ENCODE measurements at regions not wholly inside any gene's neighbourhood (a gene's known extent, or its start where the extent isn't known, plus 50 kb on each side); places are given as distances from the start of the nearest gene placed in this dataset.

DNA sequence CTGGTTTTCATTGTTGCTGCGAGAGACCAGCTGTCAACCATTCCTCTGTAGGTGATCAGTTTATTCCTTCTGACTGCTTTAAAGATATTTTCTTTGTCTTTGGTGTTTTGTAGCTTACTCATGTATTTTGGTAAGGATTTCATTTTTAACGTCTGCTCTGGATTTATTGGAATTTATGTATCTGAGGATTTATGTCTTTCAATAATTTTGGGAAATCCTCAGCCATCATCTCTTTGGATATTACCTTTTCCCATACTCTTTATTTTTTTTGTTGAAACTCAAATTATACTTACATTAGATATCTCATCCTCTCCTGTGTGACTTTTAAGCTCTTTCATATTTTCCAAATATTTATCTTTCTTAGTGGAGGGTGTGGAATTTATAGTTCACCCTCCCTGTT is 62.7 kb upstream of the COL8A1 start:
- TF ChIP-seq POLR2A (IDR thresholded peaks at IDR 0.05), result no peak
- TF ChIP-seq, protein P1, sequence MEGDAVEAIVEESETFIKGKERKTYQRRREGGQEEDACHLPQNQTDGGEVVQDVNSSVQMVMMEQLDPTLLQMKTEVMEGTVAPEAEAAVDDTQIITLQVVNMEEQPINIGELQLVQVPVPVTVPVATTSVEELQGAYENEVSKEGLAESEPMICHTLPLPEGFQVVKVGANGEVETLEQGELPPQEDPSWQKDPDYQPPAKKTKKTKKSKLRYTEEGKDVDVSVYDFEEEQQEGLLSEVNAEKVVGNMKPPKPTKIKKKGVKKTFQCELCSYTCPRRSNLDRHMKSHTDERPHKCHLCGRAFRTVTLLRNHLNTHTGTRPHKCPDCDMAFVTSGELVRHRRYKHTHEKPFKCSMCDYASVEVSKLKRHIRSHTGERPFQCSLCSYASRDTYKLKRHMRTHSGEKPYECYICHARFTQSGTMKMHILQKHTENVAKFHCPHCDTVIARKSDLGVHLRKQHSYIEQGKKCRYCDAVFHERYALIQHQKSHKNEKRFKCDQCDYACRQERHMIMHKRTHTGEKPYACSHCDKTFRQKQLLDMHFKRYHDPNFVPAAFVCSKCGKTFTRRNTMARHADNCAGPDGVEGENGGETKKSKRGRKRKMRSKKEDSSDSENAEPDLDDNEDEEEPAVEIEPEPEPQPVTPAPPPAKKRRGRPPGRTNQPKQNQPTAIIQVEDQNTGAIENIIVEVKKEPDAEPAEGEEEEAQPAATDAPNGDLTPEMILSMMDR (IDR thresholded peaks at IDR 0.05), result no peak
- H3K27ac ChIP-seq, result no peak overlapping the region
- no peaks in the 10 kb centered on the region for H3K27me3 ChIP-seq
- no peak for DNase-seq
- intact Hi-C loops (cut with DNase I), result no loop called here
- no peaks in the 10 kb centered on the region for H3K9me3 ChIP-seq
- 86 to 88% methylated on average over 2 of the region's 2 CpGs for WGBS, 2 donors
- no peaks in the 10 kb centered on the region for H3K4me1 ChIP-seq
- H3K36me3 ChIP-seq, result no peaks in the 10 kb centered on the region
- H3K4me3 ChIP-seq, result no peak overlapping the region

DNA sequence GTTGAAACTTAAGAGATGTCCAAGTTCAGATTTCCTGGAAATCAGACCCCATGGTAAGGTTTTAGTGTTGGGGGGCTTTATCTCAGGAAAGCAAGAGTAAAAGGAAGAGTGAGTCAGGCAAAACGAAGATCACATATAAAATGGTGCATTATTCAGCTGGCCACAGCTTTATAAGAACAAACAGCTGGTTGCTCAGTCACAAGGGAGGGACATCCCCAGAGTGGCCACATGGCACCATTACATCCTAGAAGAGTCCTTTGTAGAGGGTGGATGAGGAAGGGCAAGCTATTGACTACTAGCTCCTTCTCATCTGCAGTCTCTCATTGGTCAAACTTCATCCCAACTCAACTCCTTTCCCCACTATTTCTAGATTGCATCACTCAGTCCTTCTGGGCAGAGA is 68.3 kb upstream of the COL8A1 start:
- DNase-seq, result no peak
- Histone ChIP-seq H3K9me3 (no peaks in the 10 kb centered on the region), H3K4me3 (no peak overlapping the region), H3K27ac (no peak overlapping the region), H3K27me3 (no peaks in the 10 kb centered on the region), H3K36me3 (no peaks in the 10 kb centered on the region), H3K4me1 (no peaks in the 10 kb centered on the region)
- intact Hi-C loops (cut with DNase I), result no loop called here
- TF ChIP-seq, protein P1 (IDR thresholded peaks at IDR 0.05), result no peak
- TF ChIP-seq POLR2A (IDR thresholded peaks at IDR 0.05), result no peak
- 50 to 75% methylated on average over 1 of the region's 1 CpG for WGBS, 2 donors

DNA sequence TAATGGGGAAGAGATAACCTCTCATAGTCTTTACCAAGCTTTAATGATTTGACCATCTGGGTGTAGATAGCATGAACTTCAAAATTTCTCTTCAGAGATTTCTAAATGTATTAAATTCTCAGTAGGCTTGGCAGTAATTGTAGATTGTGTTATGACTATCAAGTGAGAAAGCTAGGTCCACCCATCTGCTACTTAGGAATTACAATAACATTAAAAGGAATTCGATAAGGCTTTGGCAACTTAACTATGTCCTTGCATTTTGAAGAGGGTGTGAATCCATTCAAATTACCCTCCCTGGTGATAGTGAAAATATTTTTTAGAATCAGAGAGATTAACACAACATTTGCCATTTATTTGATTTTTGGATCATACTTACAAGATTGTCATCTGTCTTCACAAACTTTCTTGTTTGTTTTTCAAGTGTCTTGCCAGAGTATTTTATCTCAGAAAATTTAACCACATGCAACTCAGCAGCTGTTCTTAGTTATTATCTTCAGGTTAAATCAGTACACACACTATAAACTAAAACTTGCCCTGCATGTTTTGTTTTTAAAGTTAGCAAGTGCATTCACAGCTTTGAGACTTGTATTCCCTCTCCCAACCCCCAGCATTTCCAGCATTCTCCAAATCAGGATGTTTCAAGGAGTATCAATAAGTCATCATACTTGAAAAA is 69.6 kb upstream of the COL8A1 start:
- intact Hi-C loops (cut with DNase I), result no loop called here
- TF ChIP-seq, protein P1 (IDR thresholded peaks at IDR 0.05), result no peak
- TF ChIP-seq POLR2A (IDR thresholded peaks at IDR 0.05), result no peak
- Histone ChIP-seq H3K4me3 (no peak overlapping the region), H3K4me1 (no peaks in the 10 kb centered on the region), H3K9me3 (no peaks in the 10 kb centered on the region), H3K36me3 (no peaks in the 10 kb centered on the region), H3K27ac (no peak overlapping the region), H3K27me3 (no peaks in the 10 kb centered on the region)
- 55 to 59% methylated on average over 1 of the region's 1 CpG for WGBS, 2 donors
- DNase-seq, result no peak

DNA sequence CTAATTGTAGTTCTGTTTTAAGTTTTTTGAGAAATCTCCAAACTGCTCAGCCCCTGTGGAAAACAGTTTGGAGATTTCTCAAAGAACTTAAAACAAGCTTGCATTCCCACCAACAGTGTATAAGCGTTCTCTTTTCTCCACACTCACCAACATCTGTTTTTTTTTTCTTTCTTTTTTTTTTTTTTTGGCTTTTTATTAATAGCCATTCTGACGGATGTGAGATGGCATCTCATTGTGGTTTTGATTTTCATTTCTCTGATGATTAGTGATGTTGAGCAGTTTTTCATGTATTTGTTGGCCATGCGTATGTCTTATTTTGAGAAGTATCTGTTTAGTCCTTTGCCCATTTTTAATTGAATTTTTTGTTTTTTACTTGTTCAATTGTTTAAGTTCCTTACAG is 73.1 kb upstream of the COL8A1 start:
- 81 to 84% methylated on average over 3 of the region's 3 CpGs for WGBS, 2 donors
- intact Hi-C loops (cut with DNase I), result no loop called here
- no peaks in the 10 kb centered on the region for H3K36me3 ChIP-seq

DNA sequence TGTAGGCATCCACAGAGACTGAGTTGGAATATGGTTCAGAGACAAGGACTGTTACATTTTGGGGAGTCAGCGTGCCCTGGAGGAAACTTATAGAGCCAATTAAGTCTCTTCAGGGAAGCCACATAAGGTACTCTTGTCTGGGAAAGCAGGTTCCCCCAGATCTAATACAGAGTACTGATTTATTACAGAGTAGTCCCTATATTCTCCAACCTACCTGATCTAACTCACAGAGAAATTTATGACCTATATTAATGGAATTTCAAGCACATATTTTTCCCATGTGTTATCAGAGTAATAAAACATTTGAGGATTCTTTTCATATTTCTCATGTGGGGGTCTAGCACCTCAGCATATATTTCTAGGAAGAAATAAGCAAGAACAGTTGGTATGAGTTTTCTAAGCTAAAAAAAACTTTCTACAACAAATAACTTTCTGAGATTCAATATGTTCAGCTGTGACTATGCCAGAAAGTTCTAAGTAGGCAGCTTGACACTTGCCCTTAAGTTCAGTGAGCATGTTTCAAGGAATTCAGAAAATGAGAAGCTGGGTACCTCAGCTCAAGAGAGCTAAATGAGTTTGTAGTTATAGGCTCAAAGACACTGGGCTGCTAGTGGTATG is 75.3 kb upstream of the COL8A1 start:
- TF ChIP-seq, protein P1 (IDR thresholded peaks at IDR 0.05), result no peak
- TF ChIP-seq POLR2A (IDR thresholded peaks at IDR 0.05), result no peak
- WGBS, 2 donors, result 64 to 80% methylated on average over 1 of the region's 1 CpG
- H3K27ac ChIP-seq, result no peak overlapping the region
- H3K27me3 ChIP-seq, result no peaks in the 10 kb centered on the region
- no peak for DNase-seq
- H3K36me3 ChIP-seq, result no peaks in the 10 kb centered on the region
- intact Hi-C loops (cut with DNase I), result no loop called here
- H3K4me3 ChIP-seq, result no peak overlapping the region
- no peaks in the 10 kb centered on the region for H3K9me3 ChIP-seq
- H3K4me1 ChIP-seq, result no peaks in the 10 kb centered on the region

More for the DNA sequence above, 73.1 kb upstream of the COL8A1 start:
- Histone ChIP-seq H3K27ac (no peak overlapping the region), H3K4me1 (no peaks in the 10 kb centered on the region), H3K4me3 (no peak overlapping the region), H3K27me3 (no peaks in the 10 kb centered on the region), H3K9me3 (no peaks in the 10 kb centered on the region)
- TF ChIP-seq, protein P1 (IDR thresholded peaks at IDR 0.05), result no peak
- no peak for TF ChIP-seq POLR2A (IDR thresholded peaks at IDR 0.05)
- no peak for DNase-seq

Measured in esophagus squamous epithelium (tissue), 5 donors.